ENCODE measurements at regions not wholly inside any gene's neighbourhood (a gene's known extent, or its start where the extent isn't known, plus 50 kb on each side); places are given as distances from the start of the nearest gene placed in this dataset.

GRCh38 chr12:124726596-124727263, 136.9 kb downstream of the SCARB1 start:
- H3K4me2 ChIP-seq (ENCODE audit: insufficient read depth, low read length): no peak overlapping the region
- no peak for ATAC-seq (ENCODE audit: insufficient read depth, low read depth)
- TF ChIP-seq, protein P1, sequence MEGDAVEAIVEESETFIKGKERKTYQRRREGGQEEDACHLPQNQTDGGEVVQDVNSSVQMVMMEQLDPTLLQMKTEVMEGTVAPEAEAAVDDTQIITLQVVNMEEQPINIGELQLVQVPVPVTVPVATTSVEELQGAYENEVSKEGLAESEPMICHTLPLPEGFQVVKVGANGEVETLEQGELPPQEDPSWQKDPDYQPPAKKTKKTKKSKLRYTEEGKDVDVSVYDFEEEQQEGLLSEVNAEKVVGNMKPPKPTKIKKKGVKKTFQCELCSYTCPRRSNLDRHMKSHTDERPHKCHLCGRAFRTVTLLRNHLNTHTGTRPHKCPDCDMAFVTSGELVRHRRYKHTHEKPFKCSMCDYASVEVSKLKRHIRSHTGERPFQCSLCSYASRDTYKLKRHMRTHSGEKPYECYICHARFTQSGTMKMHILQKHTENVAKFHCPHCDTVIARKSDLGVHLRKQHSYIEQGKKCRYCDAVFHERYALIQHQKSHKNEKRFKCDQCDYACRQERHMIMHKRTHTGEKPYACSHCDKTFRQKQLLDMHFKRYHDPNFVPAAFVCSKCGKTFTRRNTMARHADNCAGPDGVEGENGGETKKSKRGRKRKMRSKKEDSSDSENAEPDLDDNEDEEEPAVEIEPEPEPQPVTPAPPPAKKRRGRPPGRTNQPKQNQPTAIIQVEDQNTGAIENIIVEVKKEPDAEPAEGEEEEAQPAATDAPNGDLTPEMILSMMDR (IDR thresholded peaks at IDR 0.05; ENCODE audit: borderline replicate concordance, extremely low read depth, low read length, poor library complexity, severe bottlenecking): no peak
- no peak for TF ChIP-seq EZH2 (IDR thresholded peaks at IDR 0.05; ENCODE audit: borderline replicate concordance, low read depth, low read length, severe bottlenecking)
- H3K36me3 ChIP-seq (ENCODE audit: insufficient read depth, low read length): no peaks in the 10 kb centered on the region
- no peaks in the 10 kb centered on the region for H3K4me1 ChIP-seq (ENCODE audit: insufficient read depth, low read length)
- no peak for DNase-seq
- no peaks in the 10 kb centered on the region for H3K27me3 ChIP-seq (ENCODE audit: insufficient read depth, low read length, poor library complexity)
- H3K9me3 ChIP-seq (ENCODE audit: insufficient read depth, low read length, severe bottlenecking): no peaks in the 10 kb centered on the region
- H2AFZ ChIP-seq (ENCODE audit: low read depth, low read length): no peak overlapping the region
- no peak overlapping the region for H3K27ac ChIP-seq (ENCODE audit: low read length)
- H3K79me2 ChIP-seq (ENCODE audit: insufficient read depth, low read length): no peaks in the 10 kb centered on the region
- no peak overlapping the region for H3K9ac ChIP-seq (ENCODE audit: low read depth, low read length)
- no peaks in the 10 kb centered on the region for H4K20me1 ChIP-seq (ENCODE audit: insufficient read depth, low read length)
- no peak overlapping the region for H3K4me3 ChIP-seq (ENCODE audit: low read depth in 1 of 2, low read length in 2 of 2)

DNA sequence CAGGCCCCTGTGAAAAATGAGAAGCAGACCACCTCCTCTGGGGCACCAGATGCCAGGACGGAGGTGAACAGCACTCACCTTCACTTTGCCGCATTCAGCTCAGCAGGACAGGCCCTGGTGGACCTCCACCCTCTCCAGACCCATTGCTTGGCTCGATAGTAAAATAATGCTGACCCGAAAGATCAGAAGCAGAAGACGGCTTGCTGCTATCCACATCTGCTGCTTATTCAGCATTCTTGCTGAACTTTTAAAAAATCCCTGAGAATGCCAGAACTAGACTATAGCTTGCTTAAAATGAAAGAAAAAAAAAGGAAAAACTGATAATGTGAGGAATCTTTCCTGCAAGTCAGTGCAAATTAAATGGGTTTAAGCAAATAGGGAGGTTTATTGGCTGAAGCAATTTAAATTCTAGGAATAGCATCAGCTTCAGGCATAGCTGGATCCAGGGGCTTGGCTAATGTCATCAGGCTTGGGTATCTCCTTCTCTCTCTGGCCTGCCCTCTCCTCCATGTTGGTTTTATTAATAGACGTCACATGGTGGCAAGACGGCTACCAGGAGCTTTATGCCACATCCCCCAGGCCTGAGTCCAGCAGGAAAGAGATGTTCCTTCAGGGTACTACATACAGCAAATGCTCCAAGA, 137.9 kb downstream of the SCARB1 start:
- Histone ChIP-seq H3K4me2 (ENCODE audit: insufficient read depth, low read length) (no peak overlapping the region), H3K27ac (ENCODE audit: low read length) (no peak overlapping the region), H3K79me2 (ENCODE audit: insufficient read depth, low read length) (no peaks in the 10 kb centered on the region), H3K36me3 (ENCODE audit: insufficient read depth, low read length) (no peaks in the 10 kb centered on the region), H3K27me3 (ENCODE audit: insufficient read depth, low read length, poor library complexity) (no peaks in the 10 kb centered on the region), H4K20me1 (ENCODE audit: insufficient read depth, low read length) (no peaks in the 10 kb centered on the region), H3K9ac (ENCODE audit: low read depth, low read length) (no peak overlapping the region), H2AFZ (ENCODE audit: low read depth, low read length) (no peak overlapping the region), H3K4me3 (ENCODE audit: low read depth in 1 of 2, low read length in 2 of 2) (no peak overlapping the region), H3K9me3 (ENCODE audit: insufficient read depth, low read length, severe bottlenecking) (no peaks in the 10 kb centered on the region), H3K4me1 (ENCODE audit: insufficient read depth, low read length) (no peaks in the 10 kb centered on the region)
- ATAC-seq (ENCODE audit: insufficient read depth, low read depth) (no peak), DNase-seq (no peak)
- no peak for TF ChIP-seq EZH2 (IDR thresholded peaks at IDR 0.05; ENCODE audit: borderline replicate concordance, low read depth, low read length, severe bottlenecking)
- TF ChIP-seq, protein P1 (IDR thresholded peaks at IDR 0.05; ENCODE audit: borderline replicate concordance, extremely low read depth, low read length, poor library complexity, severe bottlenecking): no peak

DNA sequence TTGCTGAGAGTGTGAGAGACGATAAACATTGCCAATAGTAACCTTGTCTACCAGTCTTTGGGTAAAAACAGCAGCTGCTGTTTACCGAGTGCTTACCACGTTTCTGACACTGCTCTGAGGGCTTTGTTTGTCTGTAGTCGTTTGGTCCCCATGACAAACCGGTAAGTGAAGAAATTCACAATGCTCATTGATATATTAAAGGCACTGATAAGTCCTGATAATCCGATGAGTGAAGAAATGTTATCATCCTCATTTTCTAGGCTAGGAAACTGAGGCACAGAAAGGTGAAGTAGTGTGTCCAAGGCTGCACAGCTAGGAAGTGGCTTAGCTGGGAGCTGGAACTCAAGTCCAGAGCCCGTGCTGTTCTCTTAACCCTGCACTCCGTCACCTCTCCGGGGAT, 138.6 kb downstream of the SCARB1 start:
- Histone ChIP-seq H4K20me1 (ENCODE audit: insufficient read depth, low read length) (no peaks in the 10 kb centered on the region), H3K4me1 (ENCODE audit: insufficient read depth, low read length) (no peaks in the 10 kb centered on the region), H3K27me3 (ENCODE audit: insufficient read depth, low read length, poor library complexity) (no peaks in the 10 kb centered on the region), H2AFZ (ENCODE audit: low read depth, low read length) (no peak overlapping the region), H3K79me2 (ENCODE audit: insufficient read depth, low read length) (no peaks in the 10 kb centered on the region), H3K9ac (ENCODE audit: low read depth, low read length) (no peak overlapping the region), H3K4me2 (ENCODE audit: insufficient read depth, low read length) (no peak overlapping the region), H3K4me3 (ENCODE audit: low read depth in 1 of 2, low read length in 2 of 2) (no peak overlapping the region), H3K27ac (ENCODE audit: low read length) (no peak overlapping the region), H3K36me3 (ENCODE audit: insufficient read depth, low read length) (no peaks in the 10 kb centered on the region), H3K9me3 (ENCODE audit: insufficient read depth, low read length, severe bottlenecking) (no peaks in the 10 kb centered on the region)
- DNase-seq: no peak
- TF ChIP-seq, protein P1 (IDR thresholded peaks at IDR 0.05; ENCODE audit: borderline replicate concordance, extremely low read depth, low read length, poor library complexity, severe bottlenecking): no peak
- no peak for TF ChIP-seq EZH2 (IDR thresholded peaks at IDR 0.05; ENCODE audit: borderline replicate concordance, low read depth, low read length, severe bottlenecking)
- no peak for ATAC-seq (ENCODE audit: insufficient read depth, low read depth)
